C4-2B (cell line): ENCODE measurements at regions not wholly inside any gene's neighbourhood (a gene's known extent, or its start where the extent isn't known, plus 50 kb on each side); places are given as distances from the start of the nearest gene placed in this dataset.
"Not testable (repeated sequence)": the region's sequence is repeated elsewhere in the genome, so short reads cannot be mapped to it uniquely, and the experiment has no call there.

ENCODE experiments used
- H3K27ac ChIP-seq: fragments of 450-650 bp; 2 replicates; pipeline ENCODE4 v1.5.1; 2017
- CTCF ChIP-seq: fragments of 450-650 bp; conservative IDR thresholded peaks from 2 replicates; pipeline ENCODE4 v1.5.1; 2017; ENCODE audit warnings: mild to moderate bottlenecking
- ZFX ChIP-seq: fragments of 450-650 bp; IDR thresholded peaks from 2 replicates; pipeline ENCODE4 v1.6.1; 2017

- TF ChIP-seq CTCF (no peak), ZFX (no peak)
- H3K27ac ChIP-seq, result no peak overlapping the region
These were observed 76.2 kb upstream of the RPS6KA2 start for GRCh38 chr6:166703149-166703710.

GRCh38 chr6:166701424-166701823 lies 74.4 kb upstream of the RPS6KA2 start:
- not testable (repeated sequence) for H3K27ac ChIP-seq

GRCh38 chr6:166700871-166701270 lies 73.8 kb upstream of the RPS6KA2 start:
- H3K27ac ChIP-seq, result not testable (repeated sequence)

GRCh38 chr6:166697113-166697512 lies 70.1 kb upstream of the RPS6KA2 start:
- TF ChIP-seq ZFX (no peak), CTCF (no peak)
- no peak overlapping the region for H3K27ac ChIP-seq

- TF ChIP-seq CTCF, result no peak
- no peak for TF ChIP-seq ZFX
These were observed 66.8 kb upstream of the RPS6KA2 start for GRCh38 chr6:166693880-166694279.

GRCh38 chr6:166692723-166693302 lies 65.8 kb upstream of the RPS6KA2 start:
- no peak for TF ChIP-seq ZFX
- TF ChIP-seq CTCF, result no peak
- H3K27ac ChIP-seq, result no peak overlapping the region

More at GRCh38 chr6:166693880-166694279, 66.8 kb upstream of the RPS6KA2 start:
- no peak overlapping the region for H3K27ac ChIP-seq

GRCh38 chr6:166691746-166692145 lies 64.7 kb upstream of the RPS6KA2 start:
- TF ChIP-seq CTCF (no peak), ZFX (no peak)
- no peak overlapping the region for H3K27ac ChIP-seq

- TF ChIP-seq ZFX, result no peak
- TF ChIP-seq CTCF, result no peak
- no peak overlapping the region for H3K27ac ChIP-seq
These were observed 64.1 kb upstream of the RPS6KA2 start for GRCh38 chr6:166691199-166691598.
